H1 (cell line): ENCODE measurements at regions not wholly inside any gene's neighbourhood (a gene's known extent, or its start where the extent isn't known, plus 50 kb on each side); places are given as distances from the start of the nearest gene placed in this dataset.

ENCODE experiments used
- CTCF ChIA-PET: fragments of 300-600 bp; sonication (Branson Sonifier 250); formaldehyde crosslinking; loops from one replicate; lab custom pipeline; 2021; ENCODE audit not compliant: partially characterized antibody; lab: Charles Lee
- POLR2A ChIA-PET: fragments of 300-600 bp; sonication (Branson Sonifier 250); formaldehyde crosslinking; loops from one replicate; lab custom pipeline; 2021; ENCODE audit warnings: inconsistent platforms; ENCODE audit not compliant: partially characterized antibody; lab: Charles Lee
- DNase-seq, 2 experiments: peaks; one replicate each; pipeline versions ENCODE4 v3.0.0 to v3.0.0-alpha.2; 2010 to 2022; ENCODE audit warnings: low spot score in 2 of 2, low read depth in 1 of 2, mixed read lengths in 1 of 2
- FAIRE-seq: peaks from 2 replicates; lab custom pipeline; 2011; peaks lifted over from hg19 to GRCh38; lab: Jason Lieb, UNC
- H2AFZ ChIP-seq: 2 replicates; pipeline ENCODE4 v1.8.1; 2012; ENCODE audit warnings: low read length, inconsistent platforms
- H2AK5ac ChIP-seq: 2 replicates; pipeline ENCODE4 v1.6.1; 2013; ENCODE audit warnings: low read depth, low read length
- H2BK120ac ChIP-seq: replicated peaks from 2 replicates; pipeline ENCODE3; 2013; ENCODE audit warnings: low read depth, low read length, inconsistent platforms
- H2BK12ac ChIP-seq: 2 replicates; pipeline ENCODE4 v1.6.1; 2013; ENCODE audit warnings: low read depth, low read length
- H2BK15ac ChIP-seq: 2 replicates; pipeline ENCODE4 v1.6.1; 2013; ENCODE audit warnings: low read length
- H2BK20ac ChIP-seq: 2 replicates; pipeline ENCODE4 v1.6.1; 2013; ENCODE audit warnings: low read length
- H2BK5ac ChIP-seq: 2 replicates; pipeline ENCODE4 v1.6.1; 2013; ENCODE audit warnings: low read depth, low read length
- H3K14ac ChIP-seq: 2 replicates; pipeline ENCODE4 v1.6.1; 2013; ENCODE audit warnings: inconsistent platforms; ENCODE audit not compliant: insufficient read length
- H3K18ac ChIP-seq: 2 replicates; pipeline ENCODE4 v1.6.1; 2013; ENCODE audit warnings: low read length; ENCODE audit errors: extremely low read depth
- H3K23ac ChIP-seq: 2 replicates; pipeline ENCODE4 v1.6.1; 2013; ENCODE audit warnings: inconsistent platforms; ENCODE audit not compliant: insufficient read length
- H3K23me2 ChIP-seq: 2 replicates; pipeline ENCODE4 v1.6.1; 2013; ENCODE audit warnings: low read depth, low read length
- H3K27ac ChIP-seq: 2 replicates; pipeline ENCODE4 v1.6.1; 2011; ENCODE audit warnings: low read depth, low read length, inconsistent platforms
- H3K27me3 ChIP-seq, 4 experiments: replicated peaks in 1 of 4; 1 replicate in 1 of 4; 2 replicates in 3 of 4; pipeline versions ENCODE4 v1.6.1 to v1.8.1; 2011 to 2013; ENCODE audit warnings: low read length in 3 of 4, mild to moderate bottlenecking in 3 of 4, inconsistent platforms in 2 of 4, mixed read lengths in 2 of 4, moderate library complexity in 1 of 4; ENCODE audit not compliant: control insufficient read depth in 3 of 4, insufficient read depth in 3 of 4; ENCODE audit errors: extremely low read depth in 1 of 4
- H3K36me3 ChIP-seq, 4 experiments: 2 replicates each; pipeline versions ENCODE4 v1.6.1 to v1.8.1; 2011 to 2013; ENCODE audit warnings: mild to moderate bottlenecking in 4 of 4, low read length in 3 of 4, moderate library complexity in 2 of 4, control low read depth in 1 of 4, inconsistent platforms in 1 of 4; ENCODE audit not compliant: insufficient read depth in 4 of 4, control insufficient read depth in 2 of 4
- H3K4ac ChIP-seq: replicated peaks from 2 replicates; pipeline ENCODE3; 2013; ENCODE audit warnings: low read length, low read depth, mixed read lengths, inconsistent platforms; ENCODE audit not compliant: insufficient read length
- H3K4me1 ChIP-seq, 4 experiments: replicated peaks in 1 of 4; 1 replicate in 1 of 4; 2 replicates in 3 of 4; pipeline versions ENCODE4 v1.6.1 to v1.8.1; 2011 to 2013; ENCODE audit warnings: low read length in 3 of 4, inconsistent platforms in 2 of 4, mixed read lengths in 1 of 4; ENCODE audit not compliant: insufficient read depth in 4 of 4, control insufficient read depth in 3 of 4
- H3K4me2 ChIP-seq, 2 experiments: 2 replicates each; pipeline versions ENCODE4 v1.6.1 to v1.8.1; 2011 to 2013; ENCODE audit warnings: low read depth in 2 of 2, low read length in 2 of 2, control low read depth in 1 of 2, inconsistent platforms in 1 of 2, mild to moderate bottlenecking in 1 of 2; ENCODE audit not compliant: insufficient read depth in 1 of 2
- H3K4me3 ChIP-seq, 4 experiments: fragments of 200-600, 300-600 bp in 1 of 4; sonication (generic), shearing (Covaris generic), sonication (Bioruptor Twin) in 1 of 4; 2 replicates each; pipeline versions ENCODE4 v1.5.1 to v1.8.1; 2011 to 2016; ENCODE audit warnings: low read length in 4 of 4, low read depth in 3 of 4, control low read depth in 2 of 4, inconsistent platforms in 2 of 4, mild to moderate bottlenecking in 2 of 4, mixed read lengths in 1 of 4, moderate library complexity in 1 of 4; ENCODE audit not compliant: insufficient read depth in 2 of 4; ENCODE audit errors: extremely low read depth in 1 of 4
- H3K56ac ChIP-seq: replicated peaks from 2 replicates; pipeline ENCODE3; 2013; ENCODE audit warnings: low read depth, mild to moderate bottlenecking, mixed read lengths, low read length, inconsistent platforms; ENCODE audit not compliant: insufficient read length
- H3K79me1 ChIP-seq: 2 replicates; pipeline ENCODE4 v1.6.1; 2013; ENCODE audit warnings: low read depth, low read length, control low read depth
- H3K79me2 ChIP-seq, 2 experiments: 2 replicates each; pipeline versions ENCODE4 v1.6.1 to v1.8.1; 2012 to 2013; ENCODE audit warnings: low read length in 2 of 2, mild to moderate bottlenecking in 2 of 2, inconsistent platforms in 1 of 2; ENCODE audit not compliant: insufficient read depth in 2 of 2, control insufficient read depth in 1 of 2
- H3K9ac ChIP-seq, 4 experiments: replicated peaks in 1 of 4; 1 replicate in 1 of 4; 2 replicates in 3 of 4; pipeline versions ENCODE4 v1.6.1 to v1.8.1; 2011 to 2013; ENCODE audit warnings: low read depth in 3 of 4, low read length in 3 of 4, control low read depth in 2 of 4, mild to moderate bottlenecking in 2 of 4, moderate library complexity in 2 of 4, inconsistent platforms in 1 of 4; ENCODE audit errors: extremely low read depth in 1 of 4
- H3K9me3 ChIP-seq, 2 experiments: 2 replicates each; pipeline versions ENCODE4 v1.6.1 to v1.8.1; 2012 to 2013; ENCODE audit warnings: mild to moderate bottlenecking in 2 of 2, moderate library complexity in 2 of 2, control low read depth in 1 of 2, inconsistent platforms in 1 of 2, low read depth in 1 of 2, low read length in 1 of 2, mixed read lengths in 1 of 2; ENCODE audit not compliant: insufficient read depth in 2 of 2
- H4K20me1 ChIP-seq, 2 experiments: replicated peaks in 1 of 2; 2 replicates each; pipeline versions ENCODE3 to v1.8.1; 2011 to 2013; ENCODE audit warnings: inconsistent platforms in 2 of 2, low read length in 2 of 2, mild to moderate bottlenecking in 1 of 2; ENCODE audit not compliant: insufficient read depth in 2 of 2, control insufficient read depth in 1 of 2
- H4K5ac ChIP-seq: 2 replicates; pipeline ENCODE4 v1.6.1; 2013; ENCODE audit warnings: low read length, low read depth, mixed read lengths, inconsistent platforms; ENCODE audit not compliant: insufficient read length
- H4K8ac ChIP-seq: 2 replicates; pipeline ENCODE4 v1.8.0; 2013; ENCODE audit warnings: mild to moderate bottlenecking, moderate library complexity, low read length, inconsistent platforms; ENCODE audit not compliant: insufficient read depth; ENCODE audit errors: extremely low read depth
- H4K91ac ChIP-seq: replicated peaks from 2 replicates; pipeline ENCODE3; 2013; ENCODE audit warnings: low read length, mixed read lengths, inconsistent platforms; ENCODE audit not compliant: insufficient read length
- BACH1 ChIP-seq: IDR thresholded peaks from 2 replicates; pipeline ENCODE4 v1.6.1; 2012; ENCODE audit warnings: low read length, improper control_type of control experiment
- CEBPB ChIP-seq: IDR thresholded peaks from 2 replicates; pipeline ENCODE4 v1.6.1; 2012; ENCODE audit warnings: low read depth, low read length
- CREB1 ChIP-seq: IDR thresholded peaks from 2 replicates; pipeline ENCODE4 v1.6.1; 2012; ENCODE audit warnings: inconsistent platforms
- E2F6 ChIP-seq: IDR thresholded peaks from 2 replicates; pipeline ENCODE4 v1.6.1; 2012; ENCODE audit warnings: inconsistent platforms
- EP300 ChIP-seq, 2 experiments: IDR thresholded peaks; 1 replicate in 1 of 2; 2 replicates in 1 of 2; pipeline ENCODE4 v1.6.1; 2011 to 2012; ENCODE audit warnings: low read depth in 2 of 2, low read length in 2 of 2, mild to moderate bottlenecking in 2 of 2, borderline replicate concordance in 1 of 2, inconsistent platforms in 1 of 2, moderate library complexity in 1 of 2
- GABPA ChIP-seq: IDR thresholded peaks from 2 replicates; pipeline ENCODE4 v1.6.1; 2011; ENCODE audit warnings: mild to moderate bottlenecking, low read length, moderate library complexity, borderline replicate concordance; ENCODE audit not compliant: insufficient read depth
- HDAC2 ChIP-seq, 2 experiments: fragments of 300-600 bp in 1 of 2; sonication (generic) in 1 of 2; IDR thresholded peaks; 2 replicates each; pipeline ENCODE4 v1.6.1; 2011 to 2012; ENCODE audit warnings: low read depth in 2 of 2, low read length in 2 of 2, mild to moderate bottlenecking in 2 of 2, moderate library complexity in 2 of 2, borderline replicate concordance in 1 of 2, inconsistent platforms in 1 of 2
- MAX ChIP-seq: IDR thresholded peaks from 2 replicates; pipeline ENCODE4 v1.6.1; 2012; ENCODE audit warnings: inconsistent platforms
- NANOG ChIP-seq: IDR thresholded peaks from 2 replicates; pipeline ENCODE4 v1.6.1; 2011; ENCODE audit warnings: low read length, low read depth, mild to moderate bottlenecking, inconsistent platforms; ENCODE audit not compliant: insufficient read depth, poor library complexity, severe bottlenecking
- NRF1 ChIP-seq: IDR thresholded peaks from 2 replicates; pipeline ENCODE4 v1.6.1; 2011; ENCODE audit warnings: mild to moderate bottlenecking, low read depth, low read length, improper control_type of control experiment
- POLR2A ChIP-seq, 2 experiments: IDR thresholded peaks; 1 replicate in 1 of 2; 2 replicates in 1 of 2; pipeline ENCODE4 v1.6.1; 2011; ENCODE audit warnings: low read depth in 2 of 2, low read length in 2 of 2, mild to moderate bottlenecking in 2 of 2; ENCODE audit errors: control extremely low read depth in 1 of 2
- SP2 ChIP-seq: IDR thresholded peaks from 2 replicates; pipeline ENCODE4 v1.6.1; 2012; ENCODE audit warnings: mild to moderate bottlenecking, low read length, inconsistent platforms
- SRF ChIP-seq: IDR thresholded peaks from 2 replicates; pipeline ENCODE4 v1.6.1; 2011; ENCODE audit warnings: mild to moderate bottlenecking, low read depth, low read length, moderate library complexity
- TAF1 ChIP-seq: IDR thresholded peaks from 2 replicates; pipeline ENCODE4 v1.6.1; 2011; ENCODE audit warnings: mild to moderate bottlenecking, low read depth, low read length
- YY1 ChIP-seq: IDR thresholded peaks from 2 replicates; pipeline ENCODE4 v1.6.1; 2011; ENCODE audit warnings: low read depth, mild to moderate bottlenecking, low read length
- WGBS, 2 experiments: shearing (Covaris generic) in 1 of 2; methylation state at CpG; one replicate each; pipeline versions ENCODE4 v1.1.6 to v1.1.7; 2013 to 2015; ENCODE audit warnings: low lambda C conversion rate in 2 of 2, mixed read lengths in 2 of 2, inconsistent platforms in 1 of 2, low coverage in 1 of 2, missing lambda C conversion rate in 1 of 2; ENCODE audit not compliant: insufficient replicate concordance in 2 of 2, insufficient coverage in 1 of 2, insufficient read length in 1 of 2; ENCODE audit errors: extremely low coverage in 1 of 2, missing lambda C conversion rate in 1 of 2; 5-methylcytosine and 5-hydroxymethylcytosine counted together

DNA sequence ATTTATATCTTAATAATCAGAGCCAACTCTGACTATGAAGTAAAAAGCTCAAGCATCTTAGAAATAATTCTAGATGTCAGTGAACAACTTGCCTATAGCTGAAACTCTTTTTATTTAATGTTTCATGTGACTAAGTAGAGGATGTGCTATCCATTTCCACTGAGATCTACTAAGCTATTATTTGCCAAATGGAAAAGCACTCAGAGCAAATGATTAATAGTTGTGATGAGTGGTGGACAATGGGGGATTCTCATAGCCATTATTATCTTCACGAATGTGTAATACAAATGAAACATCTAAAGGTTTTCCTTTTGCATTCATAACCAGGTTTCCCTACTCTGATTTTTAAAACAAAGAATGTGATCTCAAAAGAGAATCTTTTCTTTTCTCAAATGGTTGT is 126.6 kb upstream of the GNAI1 start:
- no peaks in the 10 kb centered on the region for H3K9me3 ChIP-seq
- no peaks in the 10 kb centered on the region for H3K27me3 ChIP-seq
- H3K79me1 ChIP-seq, result no peaks in the 10 kb centered on the region
- H3K9ac ChIP-seq, result no peak overlapping the region
- no peak overlapping the region for H2BK20ac ChIP-seq
- no peak overlapping the region for H3K18ac ChIP-seq
- H4K91ac ChIP-seq, result no peak overlapping the region
- no peaks in the 10 kb centered on the region for H3K36me3 ChIP-seq
- H3K23ac ChIP-seq, result no peak overlapping the region
- H2BK5ac ChIP-seq, result no peak overlapping the region
- no peak overlapping the region for H4K8ac ChIP-seq
- WGBS, 2 experiments, result 79% methylated on average over 1 of the region's 1 CpG; no CpG with 5 or more reads in 1 of the 2 experiments
- no peak overlapping the region for H2BK120ac ChIP-seq
- H3K4me1 ChIP-seq, result no peaks in the 10 kb centered on the region
- TF ChIP-seq HDAC2 (IDR thresholded peaks at IDR 0.05; ENCODE audit: borderline replicate concordance in 1 of 2, low read depth in 2 of 2, low read length in 2 of 2) (no peak), YY1 (no peak), E2F6 (no peak), CEBPB (no peak), CREB1 (no peak), GABPA (no peak), NRF1 (no peak), BACH1 (no peak), TAF1 (no peak), POLR2A (IDR thresholded peaks at IDR 0.05; ENCODE audit: control extremely low read depth in 1 of 2, low read depth in 2 of 2, low read length in 2 of 2) (no peak), MAX (no peak), NANOG (no peak), EP300 (IDR thresholded peaks at IDR 0.05; ENCODE audit: borderline replicate concordance in 1 of 2, low read depth in 2 of 2, low read length in 2 of 2) (no peak), SP2 (no peak), SRF (no peak)
- no peak overlapping the region for H2BK15ac ChIP-seq
- ChIA-PET CTCF (interaction anchor here (1.1 kb wide), 1 partner anchor 11 kb away, joined by 3 read pairs; no protein-coding TSS in a partner anchor), POLR2A (no interaction called here)
- no peak overlapping the region for H3K4ac ChIP-seq
- no peak overlapping the region for H3K14ac ChIP-seq
- H2AK5ac ChIP-seq, result no peak overlapping the region
- H3K4me2 ChIP-seq, result no peak overlapping the region
- no peaks in the 10 kb centered on the region for H4K20me1 ChIP-seq
- no peak overlapping the region for H2BK12ac ChIP-seq
- no peak for DNase-seq
- no peaks in the 10 kb centered on the region for H3K79me2 ChIP-seq
- FAIRE-seq, result no peak
- no peak overlapping the region for H3K27ac ChIP-seq
- H4K5ac ChIP-seq, result no peak overlapping the region
- no peak overlapping the region for H2AFZ ChIP-seq
- H3K23me2 ChIP-seq, result no peaks in the 10 kb centered on the region
- no peak overlapping the region for H3K4me3 ChIP-seq
- no peak overlapping the region for H3K56ac ChIP-seq
